A549 (cell line): ENCODE measurements at regions not wholly inside any gene's neighbourhood (a gene's known extent, or its start where the extent isn't known, plus 50 kb on each side); places are given as distances from the start of the nearest gene placed in this dataset.

Experiments used
- ATAC-seq, 2 experiments: fragments of 200-7000 bp in 1 of 2; fragments of >200 bp in 1 of 2; cut with Nextera tagmentation in 1 of 2; cut with Tn5 transposase in 1 of 2; 3 replicates each; pipeline versions ENCODE4 v1.8.0 to v1.9.1; 2018 to 2020; ENCODE audit warnings: mild to moderate bottlenecking in 1 of 2, moderate library complexity in 1 of 2
- CTCF ChIA-PET: fragments of 300-600 bp; sonication (Branson Sonifier 250); formaldehyde crosslinking; extraction: SDS; loops from one replicate; lab custom pipeline; 2021; ENCODE audit warnings: antibody characterized with exemption, inconsistent platforms; lab: Yijun Ruan, JAX
- POLR2A ChIA-PET: fragments of 350-600 bp; formaldehyde crosslinking; extraction: SDS; loops from one replicate; lab custom pipeline; 2021; ENCODE audit warnings: antibody characterized with exemption, inconsistent platforms; lab: Yijun Ruan, JAX
- DNase-seq, 2 experiments: peaks; one replicate each; pipeline versions ENCODE4 v3.0.0 to v3.0.0-alpha.2; 2011 to 2016; ENCODE audit warnings: low read depth in 1 of 2, low spot score in 1 of 2
- FAIRE-seq: peaks from 2 replicates; lab custom pipeline; 2011; peaks lifted over from hg19 to GRCh38; lab: Jason Lieb, UNC
- H3K27ac ChIP-seq, 2 experiments: fragments of >200 bp; sonication (Bioruptor Twin); formaldehyde crosslinking; 3 replicates each; pipeline ENCODE4 v1.5.1; 2016 to 2017
- H3K4me1 ChIP-seq: fragments of >200 bp; sonication (Bioruptor Twin); formaldehyde crosslinking; 3 replicates; pipeline ENCODE4 v1.6.1; 2016
- H3K4me2 ChIP-seq: fragments of >200 bp; sonication (Bioruptor Twin); formaldehyde crosslinking; 3 replicates; pipeline ENCODE4 v1.6.1; 2016
- H3K4me3 ChIP-seq: fragments of >200 bp; sonication (Bioruptor Twin); formaldehyde crosslinking; 3 replicates; pipeline ENCODE4 v1.5.1; 2016
- H3K9me3 ChIP-seq: fragments of >200 bp; sonication (Bioruptor Twin); formaldehyde crosslinking; 3 replicates; pipeline ENCODE4 v1.6.1; 2016
- ATOH8 ChIP-seq: fragments of 250-450 bp; sonication (Bioruptor Pico); IDR thresholded peaks from 2 replicates; pipeline ENCODE4 v1.5.0; 2020; ENCODE audit warnings: low read depth, mild to moderate bottlenecking, moderate library complexity
- BCL3 ChIP-seq: fragments of >200 bp; sonication (Bioruptor Twin); formaldehyde crosslinking; IDR thresholded peaks from 3 replicates; pipeline ENCODE4 v1.6.1; 2016
- CHD2 ChIP-seq: fragments of 150-350 bp; IDR thresholded peaks from 2 replicates; pipeline ENCODE4 v1.6.1; 2014; ENCODE audit warnings: low read length; ENCODE audit not compliant: partially characterized antibody
- EHF ChIP-seq: fragments of 250-450 bp; sonication (Bioruptor Pico); IDR thresholded peaks from 2 replicates; pipeline ENCODE4 v1.5.0; 2020; ENCODE audit warnings: mild to moderate bottlenecking
- ELK1 ChIP-seq: fragments of 150-350 bp; IDR thresholded peaks from 2 replicates; pipeline ENCODE4 v1.6.1; 2014; ENCODE audit warnings: low read depth, mild to moderate bottlenecking, low read length
- EP300 ChIP-seq, 2 experiments: fragments of >200 bp; sonication (Bioruptor Twin); formaldehyde crosslinking; IDR thresholded peaks; 2 replicates in 1 of 2; 3 replicates in 1 of 2; pipeline ENCODE4 v1.6.1; 2016 to 2017
- FOXS1 ChIP-seq: fragments of 250-450 bp; sonication (Bioruptor Pico); IDR thresholded peaks from 2 replicates; pipeline ENCODE4 v1.5.0; 2020; ENCODE audit warnings: mild to moderate bottlenecking, moderate library complexity
- GATA3 ChIP-seq: IDR thresholded peaks from 2 replicates; pipeline ENCODE4 v1.6.1; 2012; ENCODE audit warnings: borderline replicate concordance
- HEYL ChIP-seq: fragments of 250-450 bp; sonication (Bioruptor Pico); IDR thresholded peaks from 2 replicates; pipeline ENCODE4 v1.8.0; 2021; ENCODE audit warnings: mild to moderate bottlenecking, moderate library complexity
- JUNB ChIP-seq: fragments of >200 bp; sonication (Bioruptor Twin); formaldehyde crosslinking; IDR thresholded peaks from 2 replicates; pipeline ENCODE4 v1.6.1; 2016
- MAZ ChIP-seq: fragments of 150-350 bp; IDR thresholded peaks from 2 replicates; pipeline ENCODE4 v1.6.1; 2014; ENCODE audit warnings: antibody characterized with exemption, low read depth, low read length, borderline replicate concordance
- NFE2L2 ChIP-seq: fragments of 150-350 bp; conservative IDR thresholded peaks from 2 replicates; pipeline ENCODE4 v1.6.1; 2014; ENCODE audit warnings: low read length
- NPAS2 ChIP-seq: fragments of 250-450 bp; sonication (Bioruptor Pico); IDR thresholded peaks from 2 replicates; pipeline ENCODE4 v1.8.0; 2022; ENCODE audit warnings: mild to moderate bottlenecking, moderate library complexity, borderline replicate concordance
- PBX3 ChIP-seq: IDR thresholded peaks from 2 replicates; pipeline ENCODE4 v1.6.1; 2012
- PHF8 ChIP-seq: fragments of 200-600 bp; sonication (generic); IDR thresholded peaks from 2 replicates; pipeline ENCODE4 v1.6.1; 2016; ENCODE audit warnings: low read depth, mild to moderate bottlenecking, antibody characterized with exemption, moderate library complexity, borderline replicate concordance
- RCOR1 ChIP-seq: fragments of 150-350 bp; IDR thresholded peaks from 2 replicates; pipeline ENCODE4 v1.6.1; 2014; ENCODE audit warnings: antibody characterized with exemption, low read length, low read depth
- REST ChIP-seq: fragments of 200-600 bp; sonication (generic); IDR thresholded peaks from 2 replicates; pipeline ENCODE4 v1.6.1; 2016; ENCODE audit warnings: antibody characterized with exemption, mild to moderate bottlenecking, moderate library complexity
- RNF2 ChIP-seq: fragments of 200-600 bp; sonication (generic); IDR thresholded peaks from 2 replicates; pipeline ENCODE4 v1.6.1; 2016; ENCODE audit warnings: low read depth, mild to moderate bottlenecking, antibody characterized with exemption, moderate library complexity, borderline replicate concordance
- SMC3 ChIP-seq: fragments of >200 bp; sonication (Bioruptor Twin); formaldehyde crosslinking; IDR thresholded peaks from 3 replicates; pipeline ENCODE4 v1.6.1; 2018; ENCODE audit warnings: inconsistent platforms
- SREBF2 ChIP-seq: fragments of 450-650 bp; IDR thresholded peaks from 2 replicates; pipeline ENCODE4 v1.6.1; 2014; ENCODE audit warnings: mild to moderate bottlenecking, moderate library complexity
- ZFP36 ChIP-seq: fragments of 450-650 bp; IDR thresholded peaks from 2 replicates; pipeline ENCODE4 v1.6.1; 2014; ENCODE audit warnings: borderline replicate concordance; ENCODE audit not compliant: partially characterized antibody
- ZNF302 ChIP-seq: fragments of 250-450 bp; sonication (Bioruptor Pico); IDR thresholded peaks from 2 replicates; pipeline ENCODE4 v1.9.0; 2021; ENCODE audit warnings: inconsistent platforms, mild to moderate bottlenecking, moderate library complexity
- WGBS: methylation state at CpG from one replicate; pipeline ENCODE4 v1.1.6; 2017; ENCODE audit errors: missing lambda C conversion rate; 5-methylcytosine and 5-hydroxymethylcytosine counted together

GRCh38 chrY:12642986-12643385 lies 58.0 kb upstream of the USP9Y start:
- ATAC-seq (peak in 1 of 2 experiments; percentile 40; a peak in 1 of 6 replicates), DNase-seq (no peak), FAIRE-seq (no peak)
- 67% methylated on average over 1 of the region's 1 CpG for WGBS
- Histone ChIP-seq H3K4me3 (no peak overlapping the region), H3K9me3 (no peaks in the 10 kb centered on the region), H3K27ac (peak overlapping the region; percentile 69 to 78; a peak in 4 of 6 replicates), H3K4me1 (peaks cover 20% of the 10 kb centered on the region), H3K4me2 (peak overlapping the region; percentile 50)
- CTCF ChIA-PET = no interaction called here
- no peak for TF ChIP-seq NFE2L2
- no peak for TF ChIP-seq PHF8
- TF ChIP-seq FOXS1 (CRISPR knock-in tag) = no peak
- no peak for TF ChIP-seq ZNF302
- no peak for TF ChIP-seq SMC3
- TF ChIP-seq PBX3 = no peak
- TF ChIP-seq JUNB = no peak
- no peak for TF ChIP-seq EP300 (IDR thresholded peaks at IDR 0.05)
- no peak for TF ChIP-seq EHF (CRISPR knock-in tag)
- POLR2A ChIA-PET = no interaction called here

GRCh38 chrY:12643693-12644348 lies 57.2 kb upstream of the USP9Y start:
- no peak for TF ChIP-seq REST
- no peak for TF ChIP-seq ATOH8
- TF ChIP-seq RCOR1 = no peak
- TF ChIP-seq CHD2 = no peak
- TF ChIP-seq BCL3 = no peak
- Histone ChIP-seq H3K27ac (peak overlapping the region; percentile 69 to 78), H3K4me2 (peak overlapping the region; percentile 50), H3K4me3 (no peak overlapping the region), H3K4me1 (peaks cover 20% of the 10 kb centered on the region), H3K9me3 (no peaks in the 10 kb centered on the region)
- ChIA-PET CTCF (no interaction called here), POLR2A (no interaction called here)
- DNase-seq (peak in 1 of 2 experiments; percentile 56), ATAC-seq (peak; percentile 66 to 80; a peak in 5 of 6 replicates), FAIRE-seq (no peak)
- 34% methylated on average over 4 of the region's 5 CpGs for WGBS

GRCh38 chrY:12651095-12651494 lies 49.9 kb upstream of the USP9Y start:
- ATAC-seq = no peak
- Histone ChIP-seq H3K4me3 (no peak overlapping the region), H3K4me2 (0 out of 3 replicates have a peak overlapping the region, but pooled peaks have one; percentile 30), H3K4me1 (peaks cover 14% of the 10 kb centered on the region; the same call in 2 of the 3 replicates), H3K27ac (peak overlapping the region; percentile 30 to 66; a peak in 3 of 6 replicates), H3K9me3 (no peaks in the 10 kb centered on the region)
- no peak for FAIRE-seq
- ChIA-PET CTCF (no interaction called here), POLR2A (no interaction called here)
- DNase-seq = no peak
- WGBS = 48% methylated on average over 2 of the region's 2 CpGs
- TF ChIP-seq ELK1 = no peak
- TF ChIP-seq NFE2L2 = no peak
- no peak for TF ChIP-seq SMC3
- TF ChIP-seq ZFP36 = no peak
- TF ChIP-seq RNF2 = no peak
- no peak for TF ChIP-seq MAZ
- TF ChIP-seq SREBF2 = no peak
- no peak for TF ChIP-seq HEYL
- TF ChIP-seq NPAS2 (CRISPR knock-in tag) = no peak
- no peak for TF ChIP-seq GATA3
